NCI-H1092 (cell line): ENCODE measurements at regions not wholly inside any gene's neighbourhood (a gene's known extent, or its start where the extent isn't known, plus 50 kb on each side); places are given as distances from the start of the nearest gene placed in this dataset.
A peak's percentile ranks its signal among the peaks of the same experiment; 100 is the strongest.

ENCODE experiments used
- DNase-seq: peaks from one replicate; lab custom pipeline; 2025; lab: John Stamatoyannopoulos, UW

DNA sequence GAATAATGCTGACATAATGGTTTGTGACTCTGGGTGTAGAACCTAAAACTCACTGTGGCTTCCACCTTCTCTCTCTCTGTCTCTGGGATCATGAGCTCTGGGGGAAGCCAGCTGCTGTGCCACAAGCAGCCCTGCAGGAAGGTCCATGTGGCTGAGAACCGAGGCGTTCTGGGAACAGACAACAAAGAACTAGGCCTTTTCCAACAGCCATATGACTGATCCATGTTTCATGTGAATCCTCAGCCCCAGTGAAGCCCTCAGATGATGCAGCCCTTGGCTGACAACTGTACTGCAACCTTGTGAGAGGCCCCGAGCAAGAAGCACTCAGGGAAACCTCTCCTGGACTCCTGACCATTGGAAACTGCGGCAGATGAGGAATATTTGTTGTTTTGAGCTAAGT is 56.6 kb downstream of the HLA-G start:
- DNase-seq, result no peak

DNA sequence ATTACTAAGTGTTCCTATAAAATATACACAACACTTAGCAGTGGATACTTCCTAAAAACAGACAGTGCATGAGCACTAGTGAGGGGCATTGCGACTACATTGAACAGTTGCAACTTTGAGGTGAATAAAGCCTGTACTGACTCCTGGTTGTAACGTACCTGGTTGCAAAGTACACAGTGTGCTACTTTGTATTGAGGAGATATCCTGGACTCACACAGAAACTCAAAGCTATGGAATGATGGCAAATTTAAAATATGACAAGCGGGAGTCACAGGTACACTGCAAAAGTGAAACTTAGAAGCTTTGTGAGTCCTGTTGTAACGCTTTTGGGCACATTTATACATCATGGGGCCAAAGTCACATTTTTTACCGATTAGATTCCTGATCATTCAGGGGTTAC is 55.6 kb upstream of the HLA-A start:
- DNase-seq, result no peak

- peak; percentile 1 for DNase-seq
Observed at GRCh38 chr6:29887330-29887818, 55.0 kb upstream of the HLA-A start.

DNA sequence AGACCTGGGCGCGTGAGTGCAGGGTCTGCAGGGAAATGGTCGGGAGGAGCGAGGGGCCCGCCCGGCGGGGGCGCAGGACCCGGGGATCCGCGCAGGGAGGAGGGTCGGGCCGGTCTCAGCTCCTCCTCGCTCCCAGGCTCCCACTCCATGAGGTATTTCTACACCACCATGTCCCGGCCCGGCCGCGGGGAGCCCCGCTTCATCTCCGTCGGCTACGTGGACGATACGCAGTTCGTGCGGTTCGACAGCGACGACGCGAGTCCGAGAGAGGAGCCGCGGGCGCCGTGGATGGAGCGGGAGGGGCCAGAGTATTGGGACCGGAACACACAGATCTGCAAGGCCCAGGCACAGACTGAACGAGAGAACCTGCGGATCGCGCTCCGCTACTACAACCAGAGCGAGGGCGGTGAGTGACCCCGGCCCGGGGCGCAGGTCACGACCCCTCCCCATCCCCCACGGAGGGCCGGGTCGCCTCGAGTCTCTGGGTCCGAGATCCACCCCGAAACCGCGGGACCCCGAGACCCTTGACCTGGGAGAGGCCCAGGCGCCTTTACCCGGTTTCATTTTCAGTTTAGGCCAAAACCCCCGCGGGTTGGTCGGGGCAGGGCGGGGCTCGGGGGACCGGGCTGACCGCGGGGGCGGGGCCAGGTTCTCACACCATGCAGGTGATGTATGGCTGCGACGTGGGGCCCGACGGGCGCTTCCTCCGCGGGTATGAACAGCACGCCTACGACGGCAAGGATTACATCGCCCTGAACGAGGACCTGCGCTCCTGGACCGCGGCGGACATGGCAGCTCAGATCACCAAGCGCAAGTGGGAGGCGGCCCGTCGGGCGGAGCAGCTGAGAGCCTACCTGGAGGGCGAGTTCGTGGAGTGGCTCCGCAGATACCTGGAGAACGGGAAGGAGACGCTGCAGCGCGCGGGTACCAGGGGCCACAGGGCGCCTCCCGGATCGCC is 54.2 kb upstream of the HLA-A start:
- DNase-seq, result peak; percentile 27
